ENCODE measurements at regions not wholly inside any gene's neighbourhood (a gene's known extent, or its start where the extent isn't known, plus 50 kb on each side); places are given as distances from the start of the nearest gene placed in this dataset.

DNA sequence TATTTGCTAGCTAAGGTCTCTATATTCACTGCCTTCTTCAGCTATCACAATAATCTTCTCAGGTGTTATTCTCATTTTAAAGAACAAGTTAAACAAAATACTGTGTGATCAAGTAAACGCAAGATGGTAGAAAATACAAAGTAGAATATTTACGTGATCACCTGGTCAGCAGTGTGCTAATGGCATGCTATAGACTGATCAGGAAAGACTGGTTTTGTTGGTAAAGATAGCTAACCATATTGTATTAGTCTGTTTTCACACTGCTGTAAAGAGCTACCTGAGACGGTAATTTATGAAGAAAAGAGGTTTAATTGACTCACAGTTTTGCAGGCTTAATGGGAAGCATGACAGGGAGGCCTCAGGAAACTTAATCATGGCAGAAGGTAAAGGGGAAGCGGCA, 50.4 kb downstream of the ZBTB38 start:
- DNase-seq (ENCODE audit: low spot score in 2 of 2) (no peak), ATAC-seq (replicated peaks; ENCODE audit: extremely low read depth, poor library complexity, severe bottlenecking) (no peak)
- Mint-ChIP-seq H3K27me3 (no peaks in the 10 kb centered on the region), H3K4me1 (peaks cover 85% of the 10 kb centered on the region), H3K9me3 (no peaks in the 10 kb centered on the region), H3K27ac (ENCODE audit: low read depth) (peak overlapping the region; percentile 56), H3K36me3 (ENCODE audit: insufficient read depth) (peaks cover 46% of the 10 kb centered on the region), H3K4me3 (no peak overlapping the region)

DNA sequence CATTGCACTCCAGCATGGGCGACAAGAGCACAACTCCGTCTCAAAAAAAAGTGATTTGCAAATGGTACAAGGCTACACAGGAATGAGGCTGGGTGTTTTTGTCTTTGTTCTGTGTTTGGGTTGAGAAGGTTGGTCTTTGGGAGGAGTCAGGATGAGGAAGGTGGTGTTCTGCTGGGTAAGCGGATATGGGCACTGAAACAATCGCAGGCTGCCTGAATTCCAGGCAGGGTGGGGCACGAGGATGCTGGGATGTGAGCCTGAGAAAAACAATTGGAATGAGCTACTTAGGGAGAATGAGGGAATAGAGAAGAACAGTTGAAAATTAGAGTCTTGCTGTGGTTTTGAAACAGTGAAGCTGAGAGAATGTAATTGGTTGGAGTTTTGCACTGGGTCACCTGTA, 51.6 kb downstream of the ZBTB38 start:
- Mint-ChIP-seq H3K9me3 (no peaks in the 10 kb centered on the region), H3K36me3 (ENCODE audit: insufficient read depth) (peaks cover 41% of the 10 kb centered on the region), H3K27me3 (no peaks in the 10 kb centered on the region), H3K27ac (ENCODE audit: low read depth) (peak overlapping the region; percentile 56), H3K4me3 (peak overlapping the region; percentile 2), H3K4me1 (peaks cover 75% of the 10 kb centered on the region)
- DNase-seq (ENCODE audit: low spot score in 2 of 2) (no peak), ATAC-seq (replicated peaks; ENCODE audit: extremely low read depth, poor library complexity, severe bottlenecking) (no peak)

DNA sequence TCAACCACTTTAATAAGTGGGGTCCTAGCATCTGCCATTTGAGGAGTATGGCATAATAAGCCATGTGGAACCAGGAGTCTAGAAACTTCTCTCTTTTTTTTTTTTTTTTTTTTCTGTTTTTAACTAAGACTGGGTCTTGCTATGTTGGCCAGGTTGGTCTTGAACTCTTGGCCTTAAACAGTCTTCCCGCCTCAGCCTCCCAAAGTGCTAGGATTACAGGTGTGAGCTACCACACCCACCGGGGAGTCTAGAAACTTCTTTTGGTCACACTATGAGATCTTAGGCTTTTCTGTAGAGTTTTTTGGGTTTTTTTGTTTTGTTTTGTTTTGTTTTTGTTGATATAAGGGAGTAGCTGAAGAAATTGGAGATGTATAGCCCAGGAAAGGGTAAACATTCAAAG, 52.9 kb downstream of the ZBTB38 start:
- Mint-ChIP-seq H3K27me3 (no peaks in the 10 kb centered on the region), H3K27ac (ENCODE audit: low read depth) (peak overlapping the region; percentile 56), H3K9me3 (no peaks in the 10 kb centered on the region), H3K4me3 (peak overlapping the region; percentile 8), H3K36me3 (ENCODE audit: insufficient read depth) (peaks cover 41% of the 10 kb centered on the region), H3K4me1 (peaks cover 79% of the 10 kb centered on the region)
- DNase-seq (ENCODE audit: low spot score in 2 of 2) (no peak), ATAC-seq (replicated peaks; ENCODE audit: extremely low read depth, poor library complexity, severe bottlenecking) (no peak)

DNA sequence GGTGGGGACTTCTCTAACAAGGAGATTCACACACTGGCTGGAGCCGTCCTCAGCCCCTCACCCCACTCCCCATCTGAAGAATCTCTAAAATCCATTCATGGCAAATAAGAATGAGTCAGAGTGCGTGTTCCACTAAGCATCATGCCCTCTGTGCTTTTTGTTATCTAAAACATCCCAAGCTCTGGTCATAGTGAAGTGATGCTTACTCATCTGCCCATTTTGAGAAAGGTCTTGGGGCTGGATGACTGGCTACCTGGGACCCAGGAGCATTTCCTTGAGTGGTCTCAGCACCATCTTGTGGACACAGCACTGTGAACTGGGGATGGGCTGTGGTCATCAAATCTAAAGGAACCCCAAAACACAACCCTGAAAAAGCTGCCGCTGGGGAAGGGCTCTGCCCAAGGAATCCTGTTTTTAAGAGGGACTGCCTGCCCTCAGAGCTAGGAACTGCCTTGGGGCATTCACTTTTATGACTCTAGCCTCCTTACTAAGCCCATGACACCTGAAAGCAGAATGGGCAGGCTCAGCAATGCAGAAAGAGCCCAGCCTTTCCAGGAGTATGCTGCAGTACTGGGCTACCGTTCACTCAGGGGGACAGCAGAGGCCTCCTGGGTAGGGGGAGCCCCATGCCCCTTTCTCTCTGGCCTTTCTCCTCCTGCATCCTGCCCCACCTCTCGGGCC, 53.5 kb downstream of the ZBTB38 start:
- peak overlapping the region; percentile 56 for H3K27ac Mint-ChIP-seq (ENCODE audit: low read depth)
- H3K4me3 Mint-ChIP-seq = peak overlapping the region; percentile 8
- ATAC-seq (replicated peaks; ENCODE audit: extremely low read depth, poor library complexity, severe bottlenecking) (no peak), DNase-seq (ENCODE audit: low spot score in 2 of 2) (no peak)
- H3K4me1 Mint-ChIP-seq = peaks cover 79% of the 10 kb centered on the region
- H3K36me3 Mint-ChIP-seq (ENCODE audit: insufficient read depth) = peaks cover 41% of the 10 kb centered on the region
- H3K27me3 Mint-ChIP-seq = no peaks in the 10 kb centered on the region
- H3K9me3 Mint-ChIP-seq = no peaks in the 10 kb centered on the region

- peaks cover 41% of the 10 kb centered on the region for H3K36me3 Mint-ChIP-seq (ENCODE audit: insufficient read depth)
- DNase-seq (ENCODE audit: low spot score in 2 of 2) (no peak), ATAC-seq (replicated peaks; ENCODE audit: extremely low read depth, poor library complexity, severe bottlenecking) (no peak)
- no peaks in the 10 kb centered on the region for H3K27me3 Mint-ChIP-seq
- H3K9me3 Mint-ChIP-seq = no peaks in the 10 kb centered on the region
- H3K27ac Mint-ChIP-seq (ENCODE audit: low read depth) = peak overlapping the region; percentile 14
- peaks cover 82% of the 10 kb centered on the region for H3K4me1 Mint-ChIP-seq
- H3K4me3 Mint-ChIP-seq = no peak overlapping the region
These were observed 54.8 kb downstream of the ZBTB38 start for GRCh38 chr3:141422961-141423582.

GRCh38 chr3:141425523-141426233, 57.4 kb downstream of the ZBTB38 start:
- DNase-seq (ENCODE audit: low spot score in 2 of 2) = no peak
- H3K4me1 Mint-ChIP-seq = peaks cover 71% of the 10 kb centered on the region
- no peaks in the 10 kb centered on the region for H3K9me3 Mint-ChIP-seq
- H3K27me3 Mint-ChIP-seq = no peaks in the 10 kb centered on the region
- no peak overlapping the region for H3K4me3 Mint-ChIP-seq
- peak overlapping the region; percentile 68 for H3K27ac Mint-ChIP-seq (ENCODE audit: low read depth)
- peaks cover 46% of the 10 kb centered on the region for H3K36me3 Mint-ChIP-seq (ENCODE audit: insufficient read depth)
- no peak for ATAC-seq (replicated peaks; ENCODE audit: extremely low read depth, poor library complexity, severe bottlenecking)

DNA sequence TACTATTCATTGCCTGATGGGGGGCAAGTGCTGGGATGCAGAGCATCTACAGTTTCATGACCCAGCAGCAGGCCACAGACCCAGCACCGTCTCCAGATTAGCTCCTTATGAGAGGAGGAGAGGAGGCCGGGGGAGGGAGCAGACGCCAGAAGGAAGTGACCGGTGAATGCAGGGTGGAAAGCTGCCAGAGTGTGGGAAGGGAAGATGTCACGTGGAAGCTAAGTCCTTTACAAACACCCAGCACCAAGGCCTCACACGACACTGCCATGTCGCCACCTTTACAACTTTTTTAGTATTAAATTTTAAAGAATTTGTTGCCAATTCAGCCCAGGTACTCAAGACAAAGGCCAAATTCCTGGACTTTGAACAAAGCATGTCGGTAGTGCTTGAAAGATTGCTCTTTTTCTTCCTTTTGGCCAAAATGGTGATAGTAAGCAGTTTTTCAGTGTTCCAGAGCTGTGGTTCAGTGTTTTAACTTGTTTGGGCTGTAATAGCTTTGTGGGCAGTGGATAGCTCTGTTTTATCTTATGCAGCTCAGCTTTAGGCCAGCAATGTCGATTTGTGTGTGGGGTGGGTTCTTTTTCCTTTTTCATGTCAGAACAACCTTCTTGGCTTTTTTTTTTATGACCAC, 58.2 kb downstream of the ZBTB38 start:
- Mint-ChIP-seq H3K36me3 (ENCODE audit: insufficient read depth) (peaks cover 47% of the 10 kb centered on the region), H3K4me1 (peaks cover 64% of the 10 kb centered on the region), H3K4me3 (no peak overlapping the region), H3K9me3 (no peaks in the 10 kb centered on the region), H3K27me3 (no peaks in the 10 kb centered on the region), H3K27ac (ENCODE audit: low read depth) (peak overlapping the region; percentile 68)
- ATAC-seq (replicated peaks; ENCODE audit: extremely low read depth, poor library complexity, severe bottlenecking) (no peak), DNase-seq (ENCODE audit: low spot score in 2 of 2) (no peak)

DNA sequence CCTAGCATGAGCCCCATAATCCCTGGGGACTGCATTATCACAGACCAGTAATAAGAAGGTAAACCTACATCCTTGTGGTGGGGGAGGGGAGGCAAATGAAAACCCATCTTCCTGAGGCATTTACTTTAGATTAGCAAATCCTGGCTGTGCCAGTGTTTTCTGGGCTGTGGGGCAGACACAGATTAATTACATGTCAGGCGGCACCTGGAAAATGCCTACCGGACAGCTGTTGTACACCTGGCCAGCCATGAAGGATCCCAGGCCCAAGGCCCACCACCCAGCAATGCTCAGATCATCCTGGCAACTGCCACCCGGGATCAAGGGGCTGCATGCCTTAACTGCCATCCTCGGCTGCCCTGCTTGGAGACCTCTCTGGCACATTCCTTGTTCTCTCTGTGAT, 59.1 kb upstream of the RASA2 start:
- no peak for ATAC-seq (replicated peaks; ENCODE audit: extremely low read depth, poor library complexity, severe bottlenecking)
- no peak for DNase-seq (ENCODE audit: low spot score in 2 of 2)
- Mint-ChIP-seq H3K9me3 (no peaks in the 10 kb centered on the region), H3K36me3 (ENCODE audit: insufficient read depth) (peaks cover 50% of the 10 kb centered on the region), H3K27ac (ENCODE audit: low read depth) (no peak overlapping the region), H3K27me3 (no peaks in the 10 kb centered on the region), H3K4me3 (no peak overlapping the region), H3K4me1 (peaks cover 66% of the 10 kb centered on the region)

DNA sequence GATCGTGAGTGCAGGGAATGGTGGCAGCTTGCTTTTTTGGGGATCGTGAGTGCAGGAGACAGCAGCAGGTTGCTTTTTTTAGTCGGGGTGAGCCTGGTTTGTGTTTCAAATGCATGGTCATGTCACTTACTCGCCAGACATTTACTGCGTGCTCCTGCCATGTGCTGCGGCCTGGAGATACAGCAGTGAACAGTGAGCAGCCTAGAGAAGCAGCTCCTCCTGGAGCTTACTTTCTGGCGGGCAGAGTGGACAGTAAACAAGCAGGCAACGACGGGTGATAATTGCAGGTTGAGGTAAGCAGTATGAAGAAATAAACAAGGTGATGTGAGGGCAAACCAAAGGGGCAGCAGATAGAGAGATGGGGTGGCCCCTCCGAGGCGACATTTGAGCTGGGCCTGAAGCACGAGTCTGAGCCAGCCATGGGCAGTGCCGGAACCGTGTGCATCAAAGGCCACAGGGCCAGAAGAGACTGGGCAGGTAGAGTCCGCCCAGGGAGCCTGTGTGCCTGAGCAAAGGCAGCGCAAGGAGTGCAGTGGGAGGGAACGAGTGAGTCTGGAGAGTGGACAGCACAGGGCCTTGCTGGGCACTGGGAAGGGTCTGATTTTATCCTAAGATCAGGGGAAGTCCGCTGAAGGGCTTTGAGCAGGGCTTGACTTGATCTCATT, 57.3 kb upstream of the RASA2 start:
- Mint-ChIP-seq H3K36me3 (ENCODE audit: insufficient read depth) (peaks cover 43% of the 10 kb centered on the region), H3K27ac (ENCODE audit: low read depth) (peak overlapping the region; percentile 79), H3K27me3 (no peaks in the 10 kb centered on the region), H3K4me3 (no peak overlapping the region), H3K9me3 (no peaks in the 10 kb centered on the region), H3K4me1 (peaks cover 67% of the 10 kb centered on the region)
- no peak for DNase-seq (ENCODE audit: low spot score in 2 of 2)
- ATAC-seq (replicated peaks; ENCODE audit: extremely low read depth, poor library complexity, severe bottlenecking) = no peak

DNA sequence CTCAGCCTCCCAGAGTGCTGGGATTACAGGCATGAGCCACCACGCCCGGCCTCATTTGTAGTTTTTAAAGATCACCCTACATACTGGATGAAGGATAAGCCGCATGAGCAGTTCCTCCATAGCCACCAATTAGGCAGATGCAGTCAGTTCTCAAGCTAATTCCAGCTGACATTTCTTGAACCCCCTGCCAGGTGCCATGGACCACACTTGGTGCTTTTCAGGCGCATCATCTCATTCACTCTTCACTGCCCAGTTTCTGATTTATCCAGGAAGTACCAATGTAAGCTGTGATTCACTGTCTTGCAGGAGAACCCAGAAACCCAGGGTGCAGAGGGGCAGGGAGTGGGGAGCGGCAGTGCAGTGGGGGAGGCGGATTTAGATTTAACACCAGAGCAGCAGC, 56.5 kb upstream of the RASA2 start:
- Mint-ChIP-seq H3K4me1 (peaks cover 62% of the 10 kb centered on the region), H3K9me3 (no peaks in the 10 kb centered on the region), H3K4me3 (no peak overlapping the region), H3K36me3 (ENCODE audit: insufficient read depth) (peaks cover 40% of the 10 kb centered on the region), H3K27ac (ENCODE audit: low read depth) (no peak overlapping the region), H3K27me3 (no peaks in the 10 kb centered on the region)
- ATAC-seq (replicated peaks; ENCODE audit: extremely low read depth, poor library complexity, severe bottlenecking) (no peak), DNase-seq (ENCODE audit: low spot score in 2 of 2) (no peak)

DNA sequence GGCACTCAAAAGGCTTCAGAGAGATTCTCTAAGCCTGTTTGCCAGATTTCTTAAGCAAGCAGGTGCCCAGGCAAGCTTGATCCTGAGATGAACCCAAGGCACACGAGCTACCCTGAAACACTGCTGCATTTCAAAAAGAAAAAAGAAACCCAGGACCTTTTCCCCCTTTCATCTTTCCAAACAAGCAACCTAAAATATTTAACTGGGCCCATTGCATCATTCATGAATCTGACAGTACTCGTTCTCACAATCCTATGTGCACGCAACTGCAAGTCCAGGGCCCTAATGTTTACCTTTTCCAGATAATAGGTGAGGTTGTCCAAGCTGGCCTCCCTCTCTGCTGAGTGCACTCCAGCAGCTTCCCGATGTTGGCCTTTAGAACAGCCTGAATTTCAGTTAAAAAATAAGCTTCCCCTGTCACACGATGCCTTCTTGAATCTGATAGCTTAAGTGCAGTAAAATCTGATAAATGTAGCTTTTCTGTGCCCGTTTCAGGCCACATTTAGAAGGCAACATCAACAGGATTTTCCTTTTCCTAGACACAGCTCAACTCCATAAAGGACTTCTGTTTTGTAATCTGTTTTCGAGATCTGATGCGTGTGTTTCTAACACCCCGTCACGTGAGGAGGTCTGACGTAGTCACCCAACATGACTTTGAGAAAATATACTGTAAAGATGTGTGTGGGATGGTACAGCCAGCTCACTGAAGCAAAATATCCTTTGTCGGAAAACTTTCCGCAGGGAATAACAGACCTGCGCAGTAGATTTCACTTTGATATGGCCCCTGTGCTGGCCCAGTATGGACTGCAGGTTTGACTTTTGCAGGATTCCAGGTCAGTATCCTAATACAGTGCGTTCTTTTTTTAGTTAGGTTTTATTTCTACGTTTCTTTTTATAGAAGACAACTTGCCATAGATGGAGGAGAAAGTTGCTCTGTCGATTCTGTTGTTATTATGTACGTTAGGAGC, 55.1 kb upstream of the RASA2 start:
- no peaks in the 10 kb centered on the region for H3K27me3 Mint-ChIP-seq
- H3K9me3 Mint-ChIP-seq = no peaks in the 10 kb centered on the region
- H3K4me3 Mint-ChIP-seq = no peak overlapping the region
- no peak overlapping the region for H3K27ac Mint-ChIP-seq (ENCODE audit: low read depth)
- DNase-seq (ENCODE audit: low spot score in 2 of 2) (no peak), ATAC-seq (replicated peaks; ENCODE audit: extremely low read depth, poor library complexity, severe bottlenecking) (no peak)
- peaks cover 56% of the 10 kb centered on the region for H3K4me1 Mint-ChIP-seq
- H3K36me3 Mint-ChIP-seq (ENCODE audit: insufficient read depth) = peaks cover 38% of the 10 kb centered on the region
